CD4-positive, alpha-beta T cell treated with Interleukin-10 for 1 hour (primary cell): ENCODE measurements at regions not wholly inside any gene's neighbourhood (a gene's known extent, or its start where the extent isn't known, plus 50 kb on each side); places are given as distances from the start of the nearest gene placed in this dataset.

ENCODE experiments used
- DNase-seq: peaks from one replicate; pipeline ENCODE4 v3.0.0-alpha.2; 2020

GRCh38 chr20:60215816-60216730 lies 257.9 kb downstream of the CDH26 start:
- no peak for DNase-seq

- DNase-seq = no peak
These were observed 261.0 kb downstream of the CDH26 start for GRCh38 chr20:60219231-60219630.

DNA sequence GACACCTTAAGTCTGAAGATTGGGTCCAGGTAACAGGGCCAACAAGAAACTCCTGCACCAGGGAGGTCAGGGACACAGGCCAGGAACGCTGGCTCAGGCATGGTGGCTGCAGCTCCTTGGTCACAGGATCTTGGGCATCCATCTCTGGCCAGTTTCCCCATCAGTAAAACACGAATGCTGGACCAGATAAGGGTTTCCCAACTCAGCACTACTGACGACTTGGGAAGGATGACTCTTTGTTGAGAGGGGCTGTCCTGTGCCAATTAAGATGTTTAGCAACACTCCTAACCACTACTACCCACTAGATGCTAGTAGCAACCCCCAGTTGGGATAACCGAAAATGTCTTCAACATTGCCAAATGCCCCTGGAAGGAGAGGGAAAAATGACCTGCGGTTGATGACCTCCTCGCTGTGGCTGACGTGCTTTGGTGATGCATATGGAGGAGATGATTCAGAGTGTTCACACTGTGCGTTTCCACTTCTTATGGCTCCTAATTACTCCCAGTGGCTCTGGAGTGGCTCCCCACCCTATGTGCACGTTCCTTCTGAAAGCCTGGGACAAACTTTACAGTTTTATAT lies 261.9 kb downstream of the CDH26 start:
- DNase-seq = no peak

- no peak for DNase-seq
These were observed 262.5 kb downstream of the CDH26 start for GRCh38 chr20:60220706-60221105.

DNA sequence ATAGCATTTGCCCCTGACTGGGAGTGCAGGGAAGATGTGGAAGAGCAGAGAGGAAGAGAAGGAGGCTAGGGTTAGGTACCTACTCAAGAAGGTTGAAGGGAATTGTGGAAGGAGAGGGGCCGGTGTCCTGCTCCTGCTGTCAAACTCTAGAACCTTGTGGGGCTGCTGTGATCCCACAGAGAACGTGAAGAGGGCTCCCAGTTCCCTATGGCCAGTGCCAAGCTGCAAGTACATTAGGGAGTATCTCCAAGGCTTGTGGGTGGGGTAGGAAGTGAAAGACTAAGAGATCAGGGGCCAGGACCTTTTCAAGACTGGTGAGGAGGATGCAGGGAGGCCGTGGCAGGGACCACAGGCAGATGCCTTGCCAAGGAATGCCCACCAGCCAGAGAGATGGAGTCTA lies 263.4 kb downstream of the CDH26 start:
- DNase-seq = no peak

DNA sequence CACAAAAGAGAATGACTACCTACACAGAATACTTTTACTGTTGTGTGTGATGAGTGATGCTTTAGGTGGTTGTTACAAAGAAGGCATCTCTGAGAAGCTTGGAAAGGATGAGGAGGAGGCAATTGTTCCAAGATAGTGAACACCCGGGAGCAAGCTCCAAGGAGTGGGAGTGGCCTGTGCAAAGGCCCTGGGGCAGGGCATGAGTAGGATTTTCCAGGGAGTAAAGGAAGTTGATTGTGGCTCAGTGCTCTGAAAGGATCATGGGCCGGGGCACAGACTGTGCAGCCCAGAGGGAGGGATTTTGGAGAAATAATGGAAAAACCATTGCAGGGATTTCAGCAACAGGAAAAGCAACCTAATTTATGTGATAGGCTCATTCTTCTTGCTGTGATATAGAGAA lies 264.3 kb downstream of the CDH26 start:
- no peak for DNase-seq

GRCh38 chr20:60223174-60223573 lies 265.0 kb downstream of the CDH26 start:
- DNase-seq = no peak

DNA sequence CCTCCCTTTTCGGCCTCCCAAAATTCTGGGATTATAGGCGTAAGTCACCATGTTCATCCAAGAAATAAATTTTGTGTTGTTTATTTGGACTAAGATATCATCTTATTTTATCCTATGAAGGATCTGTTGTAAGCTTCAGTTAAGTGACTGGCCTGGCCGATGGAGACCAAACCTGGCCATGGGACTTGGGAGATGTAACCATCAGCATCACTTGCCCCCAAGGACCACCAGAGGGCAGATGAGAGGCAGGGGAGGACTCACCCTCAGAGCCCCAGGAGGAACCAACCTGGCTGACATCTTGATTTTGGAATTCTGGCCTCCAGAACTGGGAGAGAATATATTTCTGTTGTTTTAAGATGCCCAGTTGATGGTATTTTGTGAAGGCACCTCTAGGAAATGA lies 266.7 kb downstream of the CDH26 start:
- no peak for DNase-seq

DNA sequence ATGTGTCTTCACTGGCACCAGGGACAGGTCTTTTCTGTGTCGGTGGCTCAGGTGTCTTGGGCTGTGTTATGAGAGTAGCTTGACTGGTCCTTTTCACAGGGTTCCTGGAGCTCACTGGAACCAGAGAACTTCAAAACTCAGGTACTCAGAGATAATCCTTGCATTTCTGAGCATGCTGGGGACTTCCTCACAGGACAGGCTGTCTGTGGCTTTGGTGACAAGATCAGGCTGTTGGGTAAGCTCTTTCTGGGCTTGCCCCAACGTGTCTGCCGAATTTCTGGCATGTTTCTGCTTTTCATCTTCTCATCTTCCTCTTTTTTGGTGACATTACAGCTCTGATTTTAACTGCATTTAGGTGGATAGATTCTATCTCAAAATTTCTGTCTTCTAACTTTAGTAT lies 270.0 kb downstream of the CDH26 start:
- peak; percentile 12 for DNase-seq

- DNase-seq = no peak
These were observed 274.2 kb downstream of the CDH26 start for GRCh38 chr20:60232380-60232779.

- no peak for DNase-seq
These were observed 274.9 kb downstream of the CDH26 start for GRCh38 chr20:60233018-60233630.

DNA sequence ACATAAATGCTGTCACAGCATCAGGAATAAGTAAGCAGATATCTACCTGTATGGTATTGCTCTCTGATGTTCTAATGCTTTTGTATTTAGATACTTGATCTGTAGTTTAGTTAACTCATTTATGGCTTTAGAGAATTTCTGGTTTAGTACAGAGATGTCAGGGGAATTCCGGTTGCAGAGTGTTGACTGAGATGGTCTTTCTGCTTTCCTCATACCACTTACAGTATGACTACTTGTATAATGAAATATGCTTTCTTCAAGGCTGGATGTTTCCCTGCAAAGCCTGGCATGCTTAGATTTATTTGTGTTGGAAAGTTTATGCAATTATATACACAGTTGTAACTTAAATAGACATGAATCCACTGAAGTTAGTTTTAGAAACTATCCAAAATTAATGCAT lies 278.4 kb downstream of the CDH26 start:
- DNase-seq = no peak

DNA sequence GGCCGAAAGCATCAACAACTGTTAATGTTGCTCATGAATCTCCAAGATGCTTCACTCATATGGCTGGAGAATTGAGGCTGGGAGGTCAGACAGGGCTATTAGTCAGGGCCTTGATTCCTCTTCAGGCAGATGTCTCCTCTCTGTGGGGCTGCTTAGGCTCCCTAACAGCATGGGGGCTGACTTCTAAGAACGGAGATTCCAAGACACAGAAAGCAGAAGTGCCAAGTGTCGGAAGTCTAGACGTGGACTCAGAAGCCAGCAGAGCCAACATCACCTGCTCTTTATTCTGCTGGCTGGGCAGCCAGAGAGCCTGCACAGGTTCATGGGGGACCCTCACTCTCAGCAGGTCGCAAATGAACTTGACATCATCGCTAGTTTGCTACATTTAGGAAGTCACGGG lies 279.8 kb downstream of the CDH26 start:
- DNase-seq = no peak

DNA sequence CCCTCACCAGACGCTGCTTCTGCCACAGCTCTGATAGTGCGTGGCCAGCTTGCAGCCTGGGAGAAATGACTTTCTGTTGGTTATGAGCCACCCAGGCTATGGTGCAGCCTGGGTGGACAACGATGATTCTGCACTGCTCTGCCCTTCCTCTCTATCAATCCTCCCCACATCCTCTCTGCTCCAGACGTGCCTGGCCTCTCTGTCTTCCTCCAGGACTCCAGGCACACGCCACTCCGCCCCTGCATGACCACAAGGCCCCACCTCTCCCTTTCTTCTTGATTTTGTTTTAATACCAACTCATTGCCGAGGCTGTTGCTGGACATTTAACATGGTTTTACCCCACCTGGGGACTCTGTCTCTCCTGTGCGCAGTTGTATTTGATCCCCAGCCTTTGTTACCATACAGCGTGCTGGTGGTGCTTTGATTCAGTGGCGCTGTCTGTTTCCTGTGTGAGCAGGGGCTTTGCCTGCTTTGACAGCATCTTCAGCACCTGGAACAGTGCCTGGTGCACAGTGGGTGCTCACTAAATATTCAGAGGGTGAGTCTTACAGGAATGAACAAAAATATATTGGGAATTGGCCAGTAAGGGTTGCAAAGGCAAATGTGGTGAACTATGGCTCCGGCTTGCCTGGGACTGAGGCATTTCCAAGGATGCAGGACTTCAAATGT lies 280.9 kb downstream of the CDH26 start:
- no peak for DNase-seq

- no peak for DNase-seq
These were observed 281.7 kb downstream of the CDH26 start for GRCh38 chr20:60239956-60240355.

- no peak for DNase-seq
These were observed 282.2 kb downstream of the CDH26 start for GRCh38 chr20:60240415-60240814.

- no peak for DNase-seq
These were observed 282.8 kb downstream of the CDH26 start for GRCh38 chr20:60240986-60241385.

- DNase-seq = no peak
These were observed 284.7 kb downstream of the CDH26 start for GRCh38 chr20:60242836-60243505.

GRCh38 chr20:60244373-60245146 lies 286.3 kb downstream of the CDH26 start:
- DNase-seq = no peak

DNA sequence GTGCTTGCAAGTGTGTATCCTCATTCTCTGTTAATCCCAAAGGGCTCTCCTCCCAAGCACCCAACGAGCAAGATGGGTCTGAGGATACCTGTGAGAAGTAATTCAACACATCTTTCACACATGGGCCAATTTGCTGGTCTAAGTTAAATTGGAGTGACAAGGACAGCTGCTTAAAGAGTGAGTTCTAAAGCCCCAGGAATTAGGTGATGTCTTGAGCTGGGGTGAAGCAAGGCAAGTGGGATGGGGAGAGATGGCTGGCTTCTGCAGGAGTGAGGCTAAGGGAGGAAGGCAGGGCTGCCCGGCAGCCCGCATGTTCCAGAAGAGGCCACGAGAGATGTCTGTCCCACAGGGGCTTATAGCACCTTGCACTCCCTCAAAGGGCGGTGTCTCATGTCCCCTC lies 288.5 kb downstream of the CDH26 start:
- DNase-seq = no peak

DNA sequence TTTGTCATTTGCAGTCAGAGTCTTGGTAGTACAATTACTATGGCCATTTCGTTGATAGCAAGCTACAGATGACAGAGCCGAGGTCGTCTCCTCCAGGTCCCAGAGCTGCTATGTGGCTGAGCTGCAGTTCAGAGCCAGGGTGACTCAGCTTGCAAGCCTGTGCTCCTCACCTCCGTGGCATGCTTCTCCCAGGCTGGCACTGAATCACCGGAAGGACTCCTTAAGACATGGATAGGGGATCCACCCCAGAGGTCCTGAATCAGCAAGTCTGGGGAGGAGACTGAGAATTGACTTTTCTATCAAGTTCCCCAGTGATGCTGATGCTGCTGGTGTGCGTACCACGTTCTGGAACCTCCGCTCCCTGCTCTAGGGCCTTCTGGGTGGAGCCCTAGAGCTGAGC lies 291.2 kb downstream of the CDH26 start:
- DNase-seq = no peak

GRCh38 chr20:60250251-60250650 lies 292.0 kb downstream of the CDH26 start:
- DNase-seq = no peak
